Keratinocyte (primary cell): ENCODE measurements at regions not wholly inside any gene's neighbourhood (a gene's known extent, or its start where the extent isn't known, plus 50 kb on each side); places are given as distances from the start of the nearest gene placed in this dataset.

Experiments
- DNase-seq: peaks from one replicate; pipeline ENCODE4 v3.0.0-alpha.2; 2011; ENCODE audit warnings: low read depth, missing footprints, low spot score
- FAIRE-seq: peaks from 2 replicates; lab custom pipeline; 2011; peaks lifted over from hg19 to GRCh38; lab: Jason Lieb, UNC
- H2AFZ ChIP-seq: 2 replicates; pipeline ENCODE4 v1.6.0; 2012; ENCODE audit warnings: low read length, control low read depth, inconsistent platforms; ENCODE audit not compliant: control insufficient read depth
- H3K27ac ChIP-seq: 2 replicates; pipeline ENCODE4 v1.5.1; 2011; ENCODE audit warnings: low read length; ENCODE audit not compliant: control insufficient read depth, insufficient read depth
- H3K27me3 ChIP-seq: 3 replicates; pipeline ENCODE4 v1.6.0; 2011; ENCODE audit warnings: low read length; ENCODE audit not compliant: control insufficient read depth, insufficient read depth; ENCODE audit errors: extremely low read depth
- H3K36me3 ChIP-seq, 2 experiments: 2 replicates in 1 of 2; 3 replicates in 1 of 2; pipeline ENCODE4 v1.5.1; 2011; ENCODE audit warnings: low read length in 2 of 2, mild to moderate bottlenecking in 1 of 2; ENCODE audit not compliant: control insufficient read depth in 2 of 2, insufficient read depth in 2 of 2; ENCODE audit errors: extremely low read depth in 1 of 2
- H3K4me1 ChIP-seq: 3 replicates; pipeline ENCODE4 v1.5.1; 2011; ENCODE audit warnings: low read length; ENCODE audit not compliant: control insufficient read depth, insufficient read depth; ENCODE audit errors: extremely low read depth
- H3K4me2 ChIP-seq: 3 replicates; pipeline ENCODE4 v1.6.0; 2011; ENCODE audit warnings: low read depth, low read length; ENCODE audit not compliant: control insufficient read depth, insufficient read depth; ENCODE audit errors: extremely low read depth
- H3K4me3 ChIP-seq, 3 experiments: fragments of 200-600 bp in 1 of 3; sonication (generic) in 1 of 3; 2 replicates in 2 of 3; 3 replicates in 1 of 3; pipeline ENCODE4 v1.5.1; 2011 to 2016; ENCODE audit warnings: low read length in 3 of 3, mild to moderate bottlenecking in 3 of 3, control low read depth in 2 of 3, inconsistent platforms in 1 of 3, low read depth in 1 of 3, mixed read lengths in 1 of 3, mixed run types in 1 of 3, moderate library complexity in 1 of 3; ENCODE audit not compliant: control insufficient read depth in 2 of 3, insufficient read depth in 2 of 3; ENCODE audit errors: extremely low read depth in 1 of 3
- H3K79me2 ChIP-seq: 2 replicates; pipeline ENCODE4 v1.6.0; 2012; ENCODE audit warnings: low read length; ENCODE audit not compliant: control insufficient read depth, insufficient read depth
- H3K9ac ChIP-seq: 3 replicates; pipeline ENCODE4 v1.6.0; 2011; ENCODE audit warnings: low read length; ENCODE audit not compliant: control insufficient read depth, insufficient read depth; ENCODE audit errors: extremely low read depth
- H3K9me1 ChIP-seq: 3 replicates; pipeline ENCODE4 v1.6.0; 2011; ENCODE audit warnings: low read length; ENCODE audit not compliant: control insufficient read depth, insufficient read depth; ENCODE audit errors: extremely low read depth
- H3K9me3 ChIP-seq: 2 replicates; pipeline ENCODE4 v1.5.1; 2012; ENCODE audit warnings: low read depth, low read length; ENCODE audit not compliant: control insufficient read depth
- H4K20me1 ChIP-seq: 3 replicates; pipeline ENCODE4 v1.6.0; 2011; ENCODE audit warnings: low read length; ENCODE audit not compliant: control insufficient read depth, insufficient read depth; ENCODE audit errors: extremely low read depth
- EZH2 ChIP-seq: IDR thresholded peaks from one replicate; pipeline ENCODE4 v1.6.1; 2012; ENCODE audit warnings: inconsistent platforms, mild to moderate bottlenecking, low read length, moderate library complexity
- dilution Hi-C: fragments of 300-500 bp; cut with MboI; formaldehyde crosslinking; loops from one replicate; pipeline ENCODE4 v1.7.0; 2020; ENCODE audit warnings: low sequenced_read_pairs; ENCODE audit not compliant: extremely low pct_ligation_motif_present
- TF ChIP-seq, protein P1 (sequence below), 3 experiments: IDR thresholded peaks in 1 of 3; conservative IDR thresholded peaks in 1 of 3; optimal IDR thresholded peaks in 1 of 3; 2 replicates in 2 of 3; 3 replicates in 1 of 3; pipeline versions ENCODE3 to v1.5.1; 2011; ENCODE audit warnings: low read length in 3 of 3, mild to moderate bottlenecking in 3 of 3, moderate library complexity in 2 of 3, control low read depth in 1 of 3, inconsistent platforms in 1 of 3; ENCODE audit not compliant: insufficient read depth in 2 of 3; ENCODE audit errors: extremely low read depth in 1 of 3

DNA sequence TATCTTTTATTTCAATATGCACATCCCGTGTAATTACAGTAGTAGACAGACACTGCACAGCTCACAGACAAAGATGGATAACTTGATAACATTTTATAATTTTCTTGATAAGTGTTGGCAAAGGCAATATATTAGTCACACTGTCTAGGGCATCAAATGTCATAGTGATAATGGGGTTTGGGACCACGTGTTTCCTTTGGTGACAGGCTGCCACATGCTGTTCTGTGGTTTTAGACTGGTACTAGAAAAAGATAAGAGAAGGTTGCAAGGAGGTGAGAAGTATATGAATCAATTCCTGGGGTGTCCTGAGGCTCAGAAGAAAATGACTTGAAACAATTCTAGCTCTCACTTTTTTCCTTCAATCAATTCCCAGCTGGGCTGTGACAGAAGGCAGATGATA lies 258.8 kb upstream of the CHD1 start:
- DNase-seq, result no peak
- no peak for TF ChIP-seq EZH2
- TF ChIP-seq, protein P1, sequence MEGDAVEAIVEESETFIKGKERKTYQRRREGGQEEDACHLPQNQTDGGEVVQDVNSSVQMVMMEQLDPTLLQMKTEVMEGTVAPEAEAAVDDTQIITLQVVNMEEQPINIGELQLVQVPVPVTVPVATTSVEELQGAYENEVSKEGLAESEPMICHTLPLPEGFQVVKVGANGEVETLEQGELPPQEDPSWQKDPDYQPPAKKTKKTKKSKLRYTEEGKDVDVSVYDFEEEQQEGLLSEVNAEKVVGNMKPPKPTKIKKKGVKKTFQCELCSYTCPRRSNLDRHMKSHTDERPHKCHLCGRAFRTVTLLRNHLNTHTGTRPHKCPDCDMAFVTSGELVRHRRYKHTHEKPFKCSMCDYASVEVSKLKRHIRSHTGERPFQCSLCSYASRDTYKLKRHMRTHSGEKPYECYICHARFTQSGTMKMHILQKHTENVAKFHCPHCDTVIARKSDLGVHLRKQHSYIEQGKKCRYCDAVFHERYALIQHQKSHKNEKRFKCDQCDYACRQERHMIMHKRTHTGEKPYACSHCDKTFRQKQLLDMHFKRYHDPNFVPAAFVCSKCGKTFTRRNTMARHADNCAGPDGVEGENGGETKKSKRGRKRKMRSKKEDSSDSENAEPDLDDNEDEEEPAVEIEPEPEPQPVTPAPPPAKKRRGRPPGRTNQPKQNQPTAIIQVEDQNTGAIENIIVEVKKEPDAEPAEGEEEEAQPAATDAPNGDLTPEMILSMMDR (optimal IDR thresholded peaks at IDR 0.05 in 1 of 3, IDR thresholded peaks at IDR 0.05 in 1 of 3, conservative IDR thresholded peaks at IDR 0.05 in 1 of 3; ENCODE audit: extremely low read depth in 1 of 3, insufficient read depth in 2 of 3, low read length in 3 of 3), result no peak
- no peak overlapping the region for H3K4me3 ChIP-seq

DNA sequence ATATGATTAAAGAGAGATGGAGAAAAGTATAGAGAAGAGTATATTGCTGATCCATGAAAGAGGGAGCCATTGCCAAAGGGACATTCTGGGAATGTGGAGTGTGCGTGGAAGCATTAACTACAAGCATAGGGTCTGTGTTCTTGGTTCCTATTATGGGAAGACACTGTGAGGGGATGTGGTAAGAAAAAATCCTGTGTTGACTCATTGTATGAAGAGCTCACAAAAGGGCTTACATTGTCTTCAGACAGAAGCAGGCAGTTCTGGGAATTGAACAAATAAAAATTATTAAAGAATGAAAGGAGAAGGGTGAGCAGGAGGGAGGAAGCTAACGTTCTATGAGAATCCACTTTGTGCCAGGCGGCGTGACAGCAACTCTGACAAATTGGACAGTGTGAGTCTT lies 250.4 kb upstream of the CHD1 start:
- Histone ChIP-seq H3K79me2 (no peaks in the 10 kb centered on the region), H4K20me1 (no peaks in the 10 kb centered on the region), H3K9me3 (no peaks in the 10 kb centered on the region), H3K27ac (no peak overlapping the region), H3K27me3 (no peaks in the 10 kb centered on the region), H3K4me3 (no peak overlapping the region), H3K9ac (no peak overlapping the region), H3K36me3 (no peaks in the 10 kb centered on the region), H3K9me1 (no peaks in the 10 kb centered on the region), H3K4me1 (no peaks in the 10 kb centered on the region), H3K4me2 (no peak overlapping the region), H2AFZ (no peak overlapping the region)
- DNase-seq (no peak), FAIRE-seq (no peak)
- TF ChIP-seq, protein P1 (optimal IDR thresholded peaks at IDR 0.05 in 1 of 3, IDR thresholded peaks at IDR 0.05 in 1 of 3, conservative IDR thresholded peaks at IDR 0.05 in 1 of 3; ENCODE audit: extremely low read depth in 1 of 3, insufficient read depth in 2 of 3, low read length in 3 of 3), result no peak
- no peak for TF ChIP-seq EZH2
- dilution Hi-C loops, result no loop called here

More for the DNA sequence above, 258.8 kb upstream of the CHD1 start:
- no peaks in the 10 kb centered on the region for H3K9me1 ChIP-seq
- no peaks in the 10 kb centered on the region for H3K79me2 ChIP-seq
- no peak overlapping the region for H2AFZ ChIP-seq
- no peak for FAIRE-seq
- no peaks in the 10 kb centered on the region for H3K9me3 ChIP-seq
- dilution Hi-C loops, result no loop called here
- H3K36me3 ChIP-seq, result no peaks in the 10 kb centered on the region
- H4K20me1 ChIP-seq, result no peaks in the 10 kb centered on the region
- no peak overlapping the region for H3K9ac ChIP-seq
- H3K27me3 ChIP-seq, result no peaks in the 10 kb centered on the region
- H3K27ac ChIP-seq, result no peak overlapping the region
- no peaks in the 10 kb centered on the region for H3K4me1 ChIP-seq
- no peak overlapping the region for H3K4me2 ChIP-seq
